Keratinocyte (primary cell): ENCODE measurements at regions not wholly inside any gene's neighbourhood (a gene's known extent, or its start where the extent isn't known, plus 50 kb on each side); places are given as distances from the start of the nearest gene placed in this dataset.

Experiments used
- CTCF ChIP-seq, 3 experiments: IDR thresholded peaks in 1 of 3; conservative IDR thresholded peaks in 1 of 3; optimal IDR thresholded peaks in 1 of 3; 2 replicates in 2 of 3; 3 replicates in 1 of 3; pipeline versions ENCODE3 to v1.5.1; 2011; ENCODE audit warnings: low read length in 3 of 3, mild to moderate bottlenecking in 3 of 3, moderate library complexity in 2 of 3, control low read depth in 1 of 3, inconsistent platforms in 1 of 3; ENCODE audit not compliant: insufficient read depth in 2 of 3; ENCODE audit errors: extremely low read depth in 1 of 3
- EZH2 ChIP-seq: IDR thresholded peaks from one replicate; pipeline ENCODE4 v1.6.1; 2012; ENCODE audit warnings: inconsistent platforms, mild to moderate bottlenecking, low read length, moderate library complexity

DNA sequence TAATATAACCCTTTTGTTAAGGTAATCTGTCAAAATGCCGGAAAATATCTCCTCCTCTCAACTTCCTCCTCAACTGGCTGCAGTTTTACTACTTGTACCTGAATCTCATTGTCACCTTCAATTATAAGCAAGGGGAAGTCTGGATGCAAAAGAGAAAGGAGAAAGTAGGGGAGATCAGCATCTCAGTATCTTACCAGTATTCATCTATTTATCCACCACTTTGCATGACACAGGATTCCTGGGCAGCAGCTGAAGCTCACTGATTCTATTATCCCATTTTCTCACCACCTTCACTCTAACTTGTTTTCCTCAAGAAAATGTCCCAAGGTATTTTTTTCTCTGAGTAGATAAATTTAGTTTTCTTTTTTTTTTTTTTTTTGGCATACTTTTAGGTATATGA lies 440.5 kb upstream of the CBLB start:
- TF ChIP-seq CTCF (optimal IDR thresholded peaks at IDR 0.05 in 1 of 3, IDR thresholded peaks at IDR 0.05 in 1 of 3, conservative IDR thresholded peaks at IDR 0.05 in 1 of 3; ENCODE audit: extremely low read depth in 1 of 3, insufficient read depth in 2 of 3, low read length in 3 of 3), result no peak
- TF ChIP-seq EZH2, result no peak
